HG02610 (cell line): ENCODE measurements at regions not wholly inside any gene's neighbourhood (a gene's known extent, or its start where the extent isn't known, plus 50 kb on each side); places are given as distances from the start of the nearest gene placed in this dataset.

Source experiments
- ATAC-seq: cut with Tn5 transposase; IDR thresholded peaks from one replicate; pipeline ENCODE4 v1.9.1; 2021; ENCODE audit warnings: mild to moderate bottlenecking, moderate library complexity; ENCODE audit not compliant: unreplicated experiment

GRCh38 chr16:86924537-86924936, 346.2 kb downstream of the FOXL1 start:
- no peak for ATAC-seq

- ATAC-seq = no peak
Observed at GRCh38 chr16:86925067-86925791, 346.9 kb downstream of the FOXL1 start.

- no peak for ATAC-seq
Observed at GRCh38 chr16:86926181-86927094, 348.1 kb downstream of the FOXL1 start.

- ATAC-seq = no peak
Observed at GRCh38 chr16:86927699-86928098, 349.4 kb downstream of the FOXL1 start.

GRCh38 chr16:86928523-86929011, 350.2 kb downstream of the FOXL1 start:
- no peak for ATAC-seq

- no peak for ATAC-seq
Observed at GRCh38 chr16:86929057-86929871, 350.9 kb downstream of the FOXL1 start.

- ATAC-seq = no peak
Observed at GRCh38 chr16:86930001-86930400, 351.7 kb downstream of the FOXL1 start.

GRCh38 chr16:86930663-86931373, 352.5 kb downstream of the FOXL1 start:
- no peak for ATAC-seq

- no peak for ATAC-seq
Observed at GRCh38 chr16:86931410-86931941, 353.1 kb downstream of the FOXL1 start.

- ATAC-seq = no peak
Observed at GRCh38 chr16:86932130-86932982, 354.0 kb downstream of the FOXL1 start.

- ATAC-seq = no peak
Observed at GRCh38 chr16:86934581-86935375, 356.4 kb downstream of the FOXL1 start.

- ATAC-seq = no peak
Observed at GRCh38 chr16:86939609-86940008, 361.3 kb downstream of the FOXL1 start.

GRCh38 chr16:86941731-86942130, 363.4 kb downstream of the FOXL1 start:
- ATAC-seq = no peak

GRCh38 chr16:86942151-86943051, 364.1 kb downstream of the FOXL1 start:
- ATAC-seq = no peak

GRCh38 chr16:86945166-86945900, 367.0 kb downstream of the FOXL1 start:
- no peak for ATAC-seq

GRCh38 chr16:86946396-86946795, 368.0 kb downstream of the FOXL1 start:
- no peak for ATAC-seq

- ATAC-seq = no peak
Observed at GRCh38 chr16:86946981-86947380, 368.6 kb downstream of the FOXL1 start.
